H9 (cell line): ENCODE measurements at regions not wholly inside any gene's neighbourhood (a gene's known extent, or its start where the extent isn't known, plus 50 kb on each side); places are given as distances from the start of the nearest gene placed in this dataset.
"Not testable (repeated sequence)": the region's sequence is repeated elsewhere in the genome, so short reads cannot be mapped to it uniquely, and the experiment has no call there.

ENCODE experiments used
- DNase-seq: peaks from one replicate; pipeline ENCODE4 v3.0.0-alpha.2; 2017
- H2AFZ ChIP-seq: one replicate; pipeline ENCODE4 v1.6.1; 2013; ENCODE audit warnings: mild to moderate bottlenecking, low read length, control low read depth, moderate library complexity
- H2AK5ac ChIP-seq: 2 replicates; pipeline ENCODE4 v1.6.1; 2013; ENCODE audit warnings: low read length, control low read depth, mixed read lengths; ENCODE audit not compliant: insufficient read length
- H2BK120ac ChIP-seq: one replicate; pipeline ENCODE4 v1.6.1; 2013; ENCODE audit warnings: low read depth, mild to moderate bottlenecking, low read length, control low read depth, inconsistent platforms; ENCODE audit not compliant: poor library complexity, severe bottlenecking
- H2BK12ac ChIP-seq: 2 replicates; pipeline ENCODE4 v1.6.1; 2013; ENCODE audit warnings: low read length, control low read depth, mixed read lengths, low read depth; ENCODE audit not compliant: insufficient read length
- H2BK15ac ChIP-seq: 2 replicates; pipeline ENCODE4 v1.6.1; 2013; ENCODE audit warnings: low read depth, low read length, control low read depth
- H2BK20ac ChIP-seq: one replicate; pipeline ENCODE4 v1.6.1; 2013; ENCODE audit warnings: low read depth, mild to moderate bottlenecking, low read length, control low read depth, inconsistent platforms; ENCODE audit not compliant: poor library complexity, severe bottlenecking
- H2BK5ac ChIP-seq: 2 replicates; pipeline ENCODE4 v1.6.1; 2013; ENCODE audit warnings: low read length, control low read depth, mixed read lengths; ENCODE audit not compliant: insufficient read length
- H3K14ac ChIP-seq: 2 replicates; pipeline ENCODE4 v1.6.1; 2013; ENCODE audit warnings: low read length, control low read depth; ENCODE audit not compliant: insufficient read depth
- H3K18ac ChIP-seq: 2 replicates; pipeline ENCODE4 v1.6.1; 2013; ENCODE audit warnings: low read depth, mild to moderate bottlenecking, mixed read lengths, low read length, control low read depth; ENCODE audit not compliant: insufficient read length
- H3K23ac ChIP-seq: 2 replicates; pipeline ENCODE4 v1.6.1; 2013; ENCODE audit warnings: low read length, control low read depth, mixed read lengths, low read depth; ENCODE audit not compliant: insufficient read length
- H3K23me2 ChIP-seq: 2 replicates; pipeline ENCODE4 v1.6.1; 2013; ENCODE audit warnings: low read depth, mild to moderate bottlenecking, mixed read lengths, low read length, control low read depth; ENCODE audit not compliant: insufficient read length, poor library complexity, severe bottlenecking
- H3K27ac ChIP-seq: 2 replicates; pipeline ENCODE4 v1.5.1; 2013; ENCODE audit warnings: low read length, control low read depth, mixed read lengths, low read depth; ENCODE audit not compliant: insufficient read length
- H3K27me3 ChIP-seq: 2 replicates; pipeline ENCODE4 v1.6.1; 2013; ENCODE audit warnings: low read length, control low read depth, inconsistent platforms; ENCODE audit not compliant: insufficient read depth
- H3K4ac ChIP-seq: 2 replicates; pipeline ENCODE4 v1.6.1; 2013; ENCODE audit warnings: low read depth, mild to moderate bottlenecking, control low read depth, inconsistent platforms, low read length, moderate library complexity
- H3K4me1 ChIP-seq: 2 replicates; pipeline ENCODE4 v1.6.1; 2013; ENCODE audit warnings: low read length, control low read depth, inconsistent platforms; ENCODE audit not compliant: insufficient read depth
- H3K4me2 ChIP-seq: 2 replicates; pipeline ENCODE4 v1.6.1; 2013; ENCODE audit warnings: low read length, control low read depth, mixed read lengths; ENCODE audit not compliant: insufficient read length, insufficient read depth
- H3K56ac ChIP-seq: 2 replicates; pipeline ENCODE4 v1.6.1; 2013; ENCODE audit warnings: low read depth, mild to moderate bottlenecking, mixed read lengths, low read length, control low read depth; ENCODE audit not compliant: insufficient read length
- H3K79me1 ChIP-seq: 2 replicates; pipeline ENCODE4 v1.6.1; 2013; ENCODE audit warnings: low read depth, mild to moderate bottlenecking, moderate library complexity, low read length, control low read depth, inconsistent platforms; ENCODE audit not compliant: insufficient read depth, poor library complexity, severe bottlenecking
- H3K79me2 ChIP-seq: 2 replicates; pipeline ENCODE4 v1.6.1; 2013; ENCODE audit warnings: low read length, control low read depth, inconsistent platforms; ENCODE audit not compliant: insufficient read depth
- H3K9ac ChIP-seq: 2 replicates; pipeline ENCODE4 v1.6.1; 2013; ENCODE audit warnings: low read length, control low read depth, mixed read lengths; ENCODE audit not compliant: insufficient read length; ENCODE audit errors: extremely low read depth
- H3K9me3 ChIP-seq: one replicate; pipeline ENCODE4 v1.6.1; 2013; ENCODE audit warnings: low read depth, low read length, inconsistent platforms; ENCODE audit not compliant: control insufficient read depth
- H3T11ph ChIP-seq: one replicate; pipeline ENCODE4 v1.6.1; 2013; ENCODE audit warnings: mild to moderate bottlenecking, low read length, control low read depth, inconsistent platforms
- H4K20me1 ChIP-seq: one replicate; pipeline ENCODE4 v1.6.1; 2013; ENCODE audit not compliant: control insufficient read depth, insufficient read length, insufficient read depth
- H4K5ac ChIP-seq: 2 replicates; pipeline ENCODE4 v1.6.1; 2013; ENCODE audit warnings: low read depth, mild to moderate bottlenecking, mixed read lengths, low read length, control low read depth; ENCODE audit not compliant: insufficient read length
- H4K8ac ChIP-seq: replicated peaks from 2 replicates; pipeline ENCODE4 v1.6.1; 2013; ENCODE audit warnings: low read length, control low read depth, mixed read lengths, low read depth; ENCODE audit not compliant: insufficient read length
- H4K91ac ChIP-seq: 2 replicates; pipeline ENCODE4 v1.6.1; 2013; ENCODE audit warnings: low read depth, mild to moderate bottlenecking, moderate library complexity, mixed read lengths, low read length, control low read depth; ENCODE audit not compliant: insufficient read length
- H3K27ac Mint-ChIP-seq, 3 experiments: 2 replicates in 2 of 3; 3 replicates in 1 of 3; pipeline ENCODE4 v1.8.0; 2020 to 2021; ENCODE audit warnings: mixed read lengths in 3 of 3, mild to moderate bottlenecking in 1 of 3, moderate library complexity in 1 of 3
- H3K27me3 Mint-ChIP-seq: 2 replicates; pipeline ENCODE4 v1.8.0; 2021; ENCODE audit warnings: low read depth, mild to moderate bottlenecking, moderate library complexity, mixed read lengths
- H3K36me3 Mint-ChIP-seq, 3 experiments: 2 replicates in 2 of 3; 3 replicates in 1 of 3; pipeline ENCODE4 v1.8.0; 2020 to 2021; ENCODE audit warnings: low read depth in 3 of 3, mixed read lengths in 3 of 3; ENCODE audit not compliant: insufficient read depth in 1 of 3
- H3K4me1 Mint-ChIP-seq, 2 experiments: 2 replicates each; pipeline ENCODE4 v1.8.0; 2020; ENCODE audit warnings: mixed read lengths in 2 of 2
- H3K4me3 Mint-ChIP-seq, 2 experiments: 2 replicates in 1 of 2; 3 replicates in 1 of 2; pipeline ENCODE4 v1.8.0; 2020 to 2021; ENCODE audit warnings: mild to moderate bottlenecking in 2 of 2, mixed read lengths in 2 of 2, moderate library complexity in 1 of 2
- H3K9me3 Mint-ChIP-seq, 2 experiments: 2 replicates in 1 of 2; 3 replicates in 1 of 2; pipeline ENCODE4 v1.8.0; 2020; ENCODE audit warnings: mild to moderate bottlenecking in 2 of 2, mixed read lengths in 2 of 2, moderate library complexity in 1 of 2

DNA sequence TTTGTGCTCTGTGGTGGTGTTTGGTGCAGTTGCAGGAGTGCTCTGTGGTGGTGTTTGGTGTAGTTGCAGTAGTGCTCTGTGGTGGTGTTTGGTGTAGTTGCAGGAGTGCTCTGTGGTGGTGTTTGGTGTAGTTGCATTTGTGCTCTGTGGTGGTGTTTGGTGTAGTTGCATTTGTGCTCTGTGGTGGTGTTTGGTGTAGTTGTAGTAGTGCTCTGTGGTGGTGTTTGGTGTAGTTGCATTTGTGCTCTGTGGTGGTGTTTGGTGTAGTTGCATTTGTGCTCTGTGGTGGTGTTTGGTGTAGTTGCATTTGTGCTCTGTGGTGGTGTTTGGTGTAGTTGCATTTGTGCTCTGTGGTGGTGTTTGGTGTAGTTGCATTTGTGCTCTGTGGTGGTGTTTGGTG, 705.7 kb upstream of the FRG1 start:
- H3K9me3 Mint-ChIP-seq, result peaks cover 20 to 49% of the 10 kb centered on the region in 2 experiments
- not testable (repeated sequence) for H4K5ac ChIP-seq, H4K91ac ChIP-seq, H2BK5ac ChIP-seq, H2BK120ac ChIP-seq, H3T11ph ChIP-seq, DNase-seq, H3K18ac ChIP-seq, H3K56ac ChIP-seq, H3K14ac ChIP-seq, H4K8ac ChIP-seq, H2BK15ac ChIP-seq, H3K4me1 ChIP-seq, H3K9me3 ChIP-seq, H3K4me1 Mint-ChIP-seq, H2BK12ac ChIP-seq, H3K27ac ChIP-seq, H3K4ac ChIP-seq, H3K27me3 ChIP-seq, H3K27ac Mint-ChIP-seq, H3K79me1 ChIP-seq, H3K4me3 Mint-ChIP-seq, H3K23ac ChIP-seq, H2AK5ac ChIP-seq, H3K36me3 Mint-ChIP-seq, H2AFZ ChIP-seq, H3K79me2 ChIP-seq, H3K27me3 Mint-ChIP-seq, H3K9ac ChIP-seq, H2BK20ac ChIP-seq, H4K20me1 ChIP-seq, H3K4me2 ChIP-seq, H3K23me2 ChIP-seq
